NCI-H345 treated with DMSO at 0.1 percent for 48 hours (cell line): ENCODE measurements at regions not wholly inside any gene's neighbourhood (a gene's known extent, or its start where the extent isn't known, plus 50 kb on each side); places are given as distances from the start of the nearest gene placed in this dataset.

Source experiments
- DNase-seq: peaks from one replicate; lab custom pipeline; 2025; ENCODE audit not compliant: unreplicated experiment; lab: John Stamatoyannopoulos, UW

DNA sequence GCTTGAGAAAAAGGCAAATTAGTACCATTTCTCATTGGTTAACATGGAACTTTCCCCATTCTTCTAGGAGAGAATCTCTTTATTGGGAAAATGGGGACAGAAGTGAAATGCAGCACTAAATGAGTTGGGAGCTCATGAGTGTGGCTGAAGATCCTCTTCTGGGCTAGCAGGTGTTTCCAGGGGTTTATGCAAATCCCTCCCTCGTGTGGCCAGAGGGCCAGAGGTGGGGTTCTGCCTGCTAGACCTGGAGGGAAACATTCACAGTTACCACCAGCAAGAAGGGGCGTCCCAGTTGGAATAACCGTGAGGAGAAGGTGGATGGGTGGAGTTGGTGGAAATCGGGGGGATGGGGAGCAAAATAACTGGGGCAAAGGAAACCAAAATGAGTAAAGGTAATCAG, 235.9 kb downstream of the KLF6 start:
- DNase-seq: no peak

DNA sequence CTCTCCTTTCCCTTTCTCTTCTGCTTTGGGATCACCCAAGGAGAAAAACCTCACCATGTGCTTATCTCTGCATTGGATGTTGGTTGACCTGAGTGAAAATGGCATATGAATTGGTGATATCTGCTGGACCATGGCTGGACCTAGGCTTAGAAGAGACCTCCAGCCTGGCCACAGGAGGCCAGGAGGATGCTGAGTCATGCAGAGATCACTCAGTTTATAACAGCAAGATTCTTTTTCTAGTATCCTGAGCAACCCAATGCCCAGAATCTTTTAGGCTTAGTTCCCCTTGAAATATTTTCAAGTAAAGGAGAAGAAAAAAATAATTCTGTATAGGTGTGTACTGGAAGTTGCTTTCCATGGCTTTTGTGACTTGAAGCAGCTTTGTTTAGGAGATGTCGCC, 236.3 kb downstream of the KLF6 start:
- no peak for DNase-seq

DNA sequence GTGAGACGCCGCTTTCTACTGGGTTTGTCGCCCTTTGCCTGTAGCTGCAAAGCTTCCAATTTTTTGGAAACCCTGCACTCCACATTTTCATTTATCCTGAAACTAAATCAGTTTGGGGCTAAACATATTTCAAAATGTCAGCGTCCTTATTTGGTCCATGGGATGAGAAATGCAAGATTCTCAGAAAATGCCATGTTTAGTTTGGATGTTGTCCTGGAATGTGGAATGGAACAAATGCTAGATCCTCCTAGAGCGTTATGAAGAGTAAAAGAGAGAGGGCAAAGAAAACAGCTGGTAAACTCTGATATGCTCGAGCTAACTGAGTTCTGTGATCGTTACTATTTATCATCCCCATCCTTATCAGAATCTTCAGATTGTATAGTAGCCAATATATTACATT, 236.9 kb downstream of the KLF6 start:
- no peak for DNase-seq

DNA sequence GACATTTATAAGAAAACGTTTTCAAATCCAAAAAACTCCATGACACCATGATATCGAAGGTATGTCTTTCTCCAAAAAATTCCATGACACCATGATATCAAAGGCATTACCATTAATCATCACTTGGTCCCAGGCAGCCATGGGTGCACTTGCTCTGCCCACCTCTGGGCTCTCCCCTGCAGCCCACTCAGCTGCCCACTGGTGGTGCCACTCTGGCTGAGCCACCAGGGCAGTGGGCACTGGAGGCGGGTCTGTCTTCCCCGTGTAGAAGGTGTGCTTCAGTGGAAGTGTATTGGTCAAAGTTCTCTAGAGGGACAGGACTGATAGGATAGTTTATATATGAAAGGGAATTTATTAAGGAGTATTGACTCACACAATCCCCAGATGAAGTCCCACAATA, 240.4 kb downstream of the KLF6 start:
- DNase-seq: no peak

DNA sequence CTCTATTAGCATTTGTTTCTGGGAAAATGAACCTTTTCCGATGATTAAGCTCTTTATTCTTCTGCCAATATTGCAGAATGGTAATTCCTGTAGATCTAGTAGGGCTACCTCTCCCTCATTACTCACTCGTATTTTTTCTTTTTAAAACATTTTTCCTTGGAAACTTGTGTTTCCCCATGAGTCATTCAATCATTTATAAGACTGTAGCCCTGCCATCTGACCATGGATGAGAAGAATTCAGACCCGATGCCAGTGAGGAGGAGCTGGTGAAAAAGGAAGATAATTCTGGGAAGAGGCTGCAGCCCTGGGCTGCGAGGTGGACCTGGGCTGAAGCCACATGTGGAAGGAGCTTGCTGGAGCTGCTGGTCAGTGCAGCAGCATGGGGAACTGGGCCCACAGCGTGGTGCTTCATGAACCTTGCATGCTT, 242.8 kb downstream of the KLF6 start:
- DNase-seq: no peak

DNA sequence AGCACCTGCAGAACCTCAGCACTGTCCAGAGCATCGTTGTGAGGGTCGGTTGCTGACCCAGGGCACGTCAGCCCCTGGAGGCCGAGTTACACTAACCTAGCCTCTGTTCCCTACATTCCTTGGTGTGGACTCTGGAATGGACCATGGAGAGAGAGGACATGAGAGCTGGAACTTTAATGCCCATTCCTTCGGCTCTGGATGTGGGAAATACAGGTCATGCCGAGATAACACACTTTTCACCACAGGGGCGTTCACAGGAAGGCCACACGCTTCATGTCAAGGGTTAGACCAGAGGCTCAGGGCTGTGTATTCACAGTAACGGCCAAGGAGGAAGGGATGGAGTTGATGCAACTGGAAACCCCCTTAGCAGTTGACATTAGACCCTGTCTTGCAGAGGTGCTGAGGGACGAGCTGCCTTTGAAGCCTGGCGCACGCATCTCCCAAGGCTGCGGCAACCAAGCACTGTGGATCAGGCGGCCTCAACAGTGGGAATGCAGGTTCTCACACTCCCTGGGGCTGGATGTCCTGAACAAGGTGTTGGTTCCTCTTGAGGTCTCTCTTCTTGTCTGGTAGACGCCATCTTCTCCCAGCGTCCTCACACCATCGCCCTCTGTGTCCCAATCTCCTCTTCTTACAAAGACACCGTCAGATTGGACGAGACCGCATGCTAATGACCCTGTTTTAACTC, 245.2 kb downstream of the KLF6 start:
- DNase-seq: no peak

DNA sequence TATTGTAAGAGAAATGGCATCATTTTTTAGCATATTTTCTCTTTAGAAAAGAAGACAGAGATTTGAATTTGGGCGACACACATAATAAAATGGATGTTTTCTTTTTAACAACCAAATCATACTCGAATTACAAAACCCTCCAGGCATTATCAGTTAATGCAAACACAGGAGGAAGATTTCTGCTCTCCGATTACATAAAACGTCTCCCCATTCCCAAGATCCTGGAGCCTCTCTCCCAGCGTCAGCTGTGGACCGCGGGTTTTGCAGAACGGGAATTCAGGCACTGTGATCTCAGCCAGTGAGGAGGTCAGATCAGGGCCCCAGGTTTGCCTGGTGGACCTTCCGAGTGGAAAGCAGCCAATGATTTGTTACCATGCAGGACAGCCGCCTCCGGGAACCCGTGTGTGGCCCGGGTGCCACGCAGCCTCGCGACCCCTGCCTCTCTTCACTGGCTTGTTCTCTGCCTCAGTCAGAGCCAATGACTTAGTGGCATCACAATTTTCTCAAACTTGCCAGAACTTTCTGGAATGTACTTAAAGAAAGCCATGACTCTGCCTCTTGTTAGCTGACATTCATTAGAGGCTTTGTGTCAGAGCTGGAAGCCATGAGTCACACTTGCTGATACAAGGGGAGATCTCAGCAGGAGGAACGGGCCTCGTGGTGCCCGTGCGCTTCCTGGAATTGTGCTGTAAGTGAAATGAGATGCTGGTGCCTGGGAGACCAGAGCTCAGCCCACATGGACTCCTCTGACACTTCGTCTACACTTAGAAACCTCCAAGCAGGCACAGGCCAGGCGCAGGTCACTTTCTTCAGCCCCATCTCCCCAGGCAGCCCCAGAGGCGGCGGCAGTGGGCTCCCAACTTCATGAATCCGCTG, 246.1 kb downstream of the KLF6 start:
- DNase-seq: no peak

DNA sequence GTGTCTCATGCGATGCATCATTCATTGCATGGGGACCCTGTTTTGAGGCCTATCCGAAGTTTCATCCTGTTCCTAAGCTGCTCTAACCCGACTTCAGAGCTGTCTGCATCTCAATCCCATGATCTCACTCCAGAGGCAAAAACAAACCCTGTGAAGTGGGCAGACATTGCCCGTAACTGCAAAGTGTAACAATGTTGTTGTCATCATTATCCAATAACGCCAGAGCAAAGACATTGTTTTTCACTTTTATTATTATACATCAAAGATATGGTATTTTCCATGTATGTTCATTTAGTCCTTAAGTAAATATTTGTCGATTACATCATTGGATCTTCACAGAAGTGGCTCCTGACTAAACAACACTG, 246.7 kb downstream of the KLF6 start:
- no peak for DNase-seq

DNA sequence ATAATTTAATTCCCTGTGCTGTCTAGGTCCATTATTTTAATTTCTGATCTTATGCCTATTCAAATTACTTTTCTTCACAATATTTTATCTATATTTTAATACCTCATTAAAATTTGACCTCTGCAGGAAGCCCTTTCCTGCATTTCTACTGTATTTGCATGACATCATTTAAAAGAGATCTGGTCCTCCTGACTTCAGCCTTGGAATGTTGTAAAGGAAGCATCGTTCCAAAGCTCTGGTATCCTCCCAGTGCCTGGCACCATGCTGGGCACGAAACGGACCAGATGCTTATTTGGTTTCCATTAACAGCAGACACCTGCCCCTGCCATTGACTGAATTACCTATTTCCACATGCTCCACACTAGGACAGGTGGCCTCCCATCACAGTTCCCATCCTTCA, 247.5 kb downstream of the KLF6 start:
- DNase-seq: no peak

DNA sequence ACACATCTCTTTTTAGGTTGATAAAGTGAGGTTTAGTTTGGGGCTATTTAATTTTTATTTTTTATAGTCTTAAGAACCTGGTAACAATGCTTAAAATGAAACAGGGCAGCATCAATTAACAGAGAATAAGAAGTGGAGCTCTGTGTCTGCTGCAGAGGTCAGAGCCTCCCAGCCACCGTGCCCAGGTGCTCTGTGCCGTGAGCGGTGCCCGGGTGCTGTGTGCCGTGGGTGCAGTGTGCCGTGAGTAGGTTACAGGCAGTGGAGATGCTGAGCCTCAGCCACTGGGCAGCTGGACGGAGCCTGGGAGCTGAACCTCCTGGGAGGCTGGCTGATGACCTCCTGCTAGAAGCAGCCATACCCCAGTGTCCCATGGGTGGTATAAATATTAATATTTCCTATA, 250.0 kb downstream of the KLF6 start:
- DNase-seq: no peak

DNA sequence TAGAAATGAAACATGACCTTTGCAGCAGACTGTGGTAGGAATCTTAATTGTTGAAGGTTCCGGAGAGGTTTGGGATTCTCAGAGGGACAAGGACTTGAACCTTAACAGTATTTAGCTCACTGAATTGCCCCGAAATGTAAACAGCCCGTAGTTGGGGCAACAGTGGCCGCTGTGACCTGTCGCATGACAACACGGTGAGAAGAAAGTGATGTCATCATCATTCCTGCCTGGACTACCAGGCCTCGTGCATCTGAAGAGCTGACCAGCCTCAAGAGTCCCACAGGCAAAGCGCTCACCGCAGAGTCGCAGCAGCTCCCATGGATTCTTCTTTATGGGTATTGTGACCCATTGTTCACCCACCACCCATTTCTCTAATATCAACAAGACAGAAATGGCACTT, 250.6 kb downstream of the KLF6 start:
- no peak for DNase-seq

DNA sequence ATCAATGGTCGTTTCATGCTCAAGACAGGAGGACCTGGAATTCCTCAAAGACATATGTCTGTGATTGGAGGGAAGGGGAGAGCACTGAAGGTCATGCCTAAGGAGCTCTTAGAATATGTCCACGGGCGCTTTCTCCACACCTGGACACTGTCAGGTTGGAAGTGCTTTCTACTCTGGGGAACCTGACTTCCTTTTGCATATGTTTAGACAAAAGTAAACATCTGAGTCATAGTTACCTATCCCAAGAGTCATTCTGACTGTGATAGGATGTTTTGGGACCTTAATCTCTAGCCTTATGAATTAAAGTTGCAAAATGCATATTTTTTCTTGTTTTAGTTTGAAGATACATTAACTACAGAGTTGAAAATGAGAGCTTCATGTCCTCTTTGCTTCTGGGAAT, 251.7 kb downstream of the KLF6 start:
- no peak for DNase-seq

DNA sequence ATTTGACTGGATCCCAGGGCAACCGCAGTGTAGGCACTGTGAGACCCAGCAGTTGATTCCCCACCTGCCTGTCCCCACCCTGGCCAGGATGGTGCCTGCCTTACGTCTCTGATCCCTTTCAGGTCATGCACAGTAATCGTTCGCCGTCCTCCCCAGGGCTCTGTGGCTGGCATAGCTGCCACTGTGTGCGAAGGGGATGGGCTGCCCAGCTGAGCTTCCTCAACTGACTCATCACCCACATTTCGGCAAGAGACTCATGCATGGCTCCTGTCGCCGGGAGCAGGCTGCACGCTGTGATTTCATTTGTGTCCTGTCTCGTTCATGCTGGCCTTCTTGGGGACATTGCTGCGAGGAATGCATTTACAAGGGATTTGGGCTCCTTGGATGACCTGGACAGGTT, 252.4 kb downstream of the KLF6 start:
- no peak for DNase-seq

DNA sequence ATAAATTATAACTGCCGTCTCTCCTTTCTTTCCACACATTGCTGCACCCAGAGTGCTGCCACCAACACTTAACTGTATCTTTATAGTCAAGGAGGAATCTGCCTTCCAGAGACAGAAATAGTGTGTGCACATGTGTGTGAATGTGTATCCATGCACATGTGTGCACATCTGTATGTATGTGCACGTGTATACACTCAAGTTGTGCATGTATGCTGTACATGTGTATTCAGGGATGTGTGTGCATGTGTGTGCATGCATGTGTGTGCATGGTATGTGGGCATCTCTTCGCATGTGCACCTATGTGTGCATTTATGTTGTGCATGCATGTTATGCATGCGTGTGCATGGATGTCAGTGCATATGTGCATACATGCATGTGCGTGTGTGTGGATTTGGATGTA, 253.3 kb downstream of the KLF6 start:
- DNase-seq: no peak

DNA sequence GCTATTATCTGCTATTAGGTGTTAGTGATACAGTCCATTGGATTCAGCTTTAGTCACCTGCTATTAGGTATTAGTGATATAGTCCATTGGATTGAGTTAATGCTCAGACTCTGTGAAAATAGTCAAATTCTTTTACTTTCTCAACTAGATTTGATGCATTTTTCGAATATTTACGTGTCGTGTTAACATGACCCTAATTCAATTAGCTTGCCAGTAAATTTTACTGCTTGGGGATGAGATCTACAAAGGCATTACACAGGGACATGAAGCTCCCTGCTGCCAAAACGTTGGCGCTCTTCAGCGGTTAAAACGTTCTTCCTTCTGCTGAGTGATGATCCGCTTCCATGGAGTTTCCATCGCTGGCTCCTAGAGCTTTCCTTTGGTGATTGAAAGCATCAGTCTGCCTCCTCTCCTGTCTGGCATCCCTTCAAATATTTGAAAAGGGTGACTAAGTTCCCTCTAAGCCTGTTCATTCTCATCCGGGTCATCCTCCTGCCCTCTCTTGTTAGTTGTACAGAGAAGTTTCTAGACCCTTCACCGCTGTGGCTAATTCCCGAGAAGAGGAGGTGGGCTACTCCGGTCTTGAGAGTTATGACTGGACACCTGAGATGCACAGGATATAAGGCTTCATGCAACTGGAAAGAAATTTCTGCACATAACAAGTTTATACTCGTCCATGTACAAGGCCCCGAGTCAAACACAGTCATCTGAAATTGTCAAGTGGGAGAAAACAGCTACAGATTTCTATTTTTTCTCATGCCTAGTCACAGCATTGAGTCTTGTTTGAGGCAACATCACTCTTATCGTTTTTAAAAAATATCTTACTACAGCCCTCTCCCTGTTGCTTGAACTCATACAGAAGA, 254.0 kb downstream of the KLF6 start:
- no peak for DNase-seq

DNA sequence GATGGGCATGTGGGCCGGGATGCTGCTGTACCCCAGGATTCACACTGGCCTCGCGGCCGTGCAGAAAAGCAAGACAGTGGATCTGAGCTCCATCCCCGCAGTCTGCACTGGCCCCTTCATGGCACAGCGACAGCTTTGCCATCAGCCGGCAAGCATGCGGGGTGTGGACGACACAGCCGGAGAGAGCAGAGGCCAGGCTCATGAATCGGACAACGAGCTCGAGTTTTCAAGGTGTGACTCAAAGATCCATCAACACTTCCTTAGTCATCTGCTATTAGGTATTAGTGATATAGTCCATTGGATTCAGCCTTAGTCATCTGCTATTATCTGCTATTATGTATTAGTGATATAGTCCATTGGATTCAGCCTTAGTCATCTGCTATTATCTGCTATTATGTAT, 254.7 kb downstream of the KLF6 start:
- DNase-seq: no peak

DNA sequence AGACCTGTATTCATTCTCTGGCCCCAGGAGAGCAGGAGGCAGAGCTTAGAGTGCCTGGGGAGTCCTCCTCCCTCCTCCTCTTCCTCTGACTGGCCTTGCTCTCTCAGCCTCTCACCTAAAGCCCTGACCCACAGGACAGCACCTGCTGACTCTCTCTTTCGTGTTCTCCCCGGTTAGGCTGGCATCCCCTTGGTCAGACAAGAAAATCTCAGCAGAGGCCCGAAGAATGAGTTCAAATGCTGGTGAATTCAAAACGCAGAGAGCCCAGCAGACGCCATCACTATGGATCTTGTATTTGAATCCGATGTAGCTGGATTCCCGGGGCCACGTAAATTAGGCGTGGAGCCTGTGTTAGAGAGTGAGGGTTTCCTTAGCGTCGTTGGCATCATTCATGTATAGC, 255.3 kb downstream of the KLF6 start:
- no peak for DNase-seq

DNA sequence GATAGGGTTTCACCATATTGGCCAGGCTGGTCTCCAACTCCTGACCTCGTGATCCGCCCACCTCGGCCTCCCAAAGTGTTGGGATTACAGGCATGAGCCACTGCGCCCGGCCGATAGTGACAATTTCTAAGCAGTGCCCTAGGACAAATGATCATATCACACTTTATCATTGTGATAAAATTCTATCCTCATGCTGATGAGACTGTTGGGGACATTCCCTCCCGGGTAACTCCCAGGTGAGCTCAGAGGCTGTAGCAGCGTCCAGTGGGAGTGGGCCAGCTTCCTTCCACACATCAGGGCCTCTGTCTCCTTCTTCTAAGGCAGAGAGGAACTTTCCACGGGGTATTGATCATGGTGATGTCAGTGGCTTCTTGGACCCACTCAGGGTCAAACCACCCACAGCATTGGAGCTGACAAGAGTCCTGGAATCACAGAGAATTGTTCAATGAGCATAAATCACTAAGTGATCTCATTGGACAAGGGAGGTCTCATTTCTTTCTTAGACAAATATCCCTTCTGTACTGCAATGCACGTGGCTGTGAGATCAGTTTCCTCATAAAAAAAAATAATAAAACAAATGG, 256.1 kb downstream of the KLF6 start:
- DNase-seq: no peak

DNA sequence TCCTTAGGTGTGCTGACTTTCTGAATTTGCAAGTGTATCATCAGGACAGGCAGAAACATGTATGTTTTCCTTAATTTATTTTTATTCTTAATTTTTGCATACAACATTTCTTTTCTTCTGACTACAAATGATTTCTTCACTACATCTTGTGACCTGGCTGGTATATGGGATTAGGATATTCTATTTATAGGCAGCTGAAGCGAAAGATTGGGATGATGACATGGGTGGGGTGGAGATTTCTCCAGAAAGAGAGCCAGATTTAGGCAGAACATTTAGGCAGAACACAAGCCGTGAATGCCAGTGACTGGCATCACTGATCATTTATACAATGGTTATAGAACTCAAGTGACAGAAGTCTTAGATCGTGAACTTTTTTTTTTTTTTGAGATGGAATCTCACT, 256.7 kb downstream of the KLF6 start:
- no peak for DNase-seq

DNA sequence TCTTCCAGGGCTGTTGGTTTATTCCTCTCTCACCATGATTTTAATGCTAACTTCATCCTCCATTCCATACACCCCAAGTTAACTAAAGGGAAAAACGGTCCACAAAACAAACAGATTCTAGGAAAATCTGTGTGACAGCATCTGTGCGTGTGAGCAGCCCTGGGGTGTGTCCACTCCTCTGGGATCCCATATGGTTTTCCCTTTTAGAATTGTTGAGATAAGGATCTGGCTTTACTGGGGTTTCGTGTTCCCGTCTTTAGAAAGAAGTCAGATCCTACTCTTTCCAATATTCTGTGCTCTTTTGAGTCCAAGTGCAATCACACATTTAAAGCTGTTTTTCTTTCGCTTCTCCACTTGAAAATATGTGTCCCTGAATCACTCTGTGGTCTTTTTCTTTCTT, 257.1 kb downstream of the KLF6 start:
- DNase-seq: no peak

DNA sequence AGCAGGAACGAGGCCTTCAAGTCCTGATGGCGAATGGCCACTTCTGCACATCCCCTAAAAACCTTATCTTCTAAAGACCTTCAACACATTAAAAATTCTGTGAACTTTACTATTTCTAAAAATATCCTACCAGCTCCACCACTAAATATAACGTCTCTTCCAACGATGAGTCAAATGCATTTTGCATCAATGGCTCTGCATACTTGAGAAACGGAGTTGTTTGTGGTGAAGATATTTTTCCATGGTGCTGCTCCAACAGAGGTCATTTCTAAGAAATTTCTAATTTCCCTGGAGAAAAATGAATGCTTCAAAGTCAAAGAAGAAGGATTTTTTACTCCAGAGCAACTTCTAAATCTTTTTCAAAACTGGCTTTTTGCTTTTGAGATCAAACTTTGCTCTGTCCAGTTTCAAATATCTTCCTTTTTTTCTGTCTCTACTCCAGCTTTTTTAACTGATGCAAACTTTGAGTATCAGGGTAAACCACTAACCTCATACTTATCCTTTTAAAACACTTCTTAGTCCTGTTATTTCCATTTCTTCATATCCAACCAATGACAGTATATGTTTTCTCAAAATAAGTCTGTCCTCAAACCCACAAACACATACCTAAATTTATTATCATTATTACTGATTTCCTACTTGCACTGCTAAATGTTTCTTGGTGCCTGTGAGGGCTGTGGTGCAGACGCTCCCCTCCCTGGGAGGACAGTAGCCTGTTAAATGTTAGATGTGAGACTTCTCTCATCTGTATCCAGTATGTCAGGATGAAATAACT, 258.1 kb downstream of the KLF6 start:
- no peak for DNase-seq
